ENCODE measurements at regions not wholly inside any gene's neighbourhood (a gene's known extent, or its start where the extent isn't known, plus 50 kb on each side); places are given as distances from the start of the nearest gene placed in this dataset.

DNA sequence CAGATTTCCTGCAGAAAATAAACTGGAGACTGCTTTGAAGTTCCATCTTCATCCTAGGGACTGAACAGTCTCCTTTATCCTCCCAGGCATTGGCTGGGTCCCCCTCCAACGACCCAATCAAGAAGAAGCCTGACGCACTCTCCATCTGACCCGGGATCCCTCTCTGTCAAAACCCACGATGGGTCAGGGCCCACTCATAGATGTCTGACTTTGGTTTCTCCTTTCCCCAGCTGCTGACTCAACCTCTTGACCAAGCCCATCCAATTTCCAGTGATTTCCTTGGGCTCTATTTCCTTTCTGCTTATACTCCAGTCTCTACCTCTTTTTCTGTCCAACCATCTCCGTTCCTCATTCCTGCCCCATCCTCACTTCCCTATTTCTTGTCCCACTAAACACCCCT lies 189.7 kb downstream of the MIAT start:
- TF ChIP-seq POLR2A (IDR thresholded peaks at IDR 0.05) = no peak
- no peak for TF ChIP-seq CTCF (IDR thresholded peaks at IDR 0.05)

All from prostate gland (tissue), 2 donors.